Left ventricle myocardium inferior (tissue), 1 donor: ENCODE measurements at regions not wholly inside any gene's neighbourhood (a gene's known extent, or its start where the extent isn't known, plus 50 kb on each side); places are given as distances from the start of the nearest gene placed in this dataset.
"Not testable (repeated sequence)": the region's sequence is repeated elsewhere in the genome, so short reads cannot be mapped to it uniquely, and the experiment has no call there.

Experiments used
- DNase-seq: peaks from one replicate; pipeline ENCODE4 v3.0.0-alpha.2; 2020
- H3K27ac ChIP-seq: fragments of 200-600 bp; replicated peaks from 2 replicates; pipeline ENCODE4 v1.8.0; 2021
- H3K27me3 ChIP-seq: fragments of 200-600 bp; 2 replicates; pipeline ENCODE4 v1.8.0; 2021; ENCODE audit warnings: low read depth
- H3K36me3 ChIP-seq: fragments of 200-600 bp; 2 replicates; pipeline ENCODE4 v1.8.0; 2021
- H3K4me1 ChIP-seq: fragments of 200-600 bp; 2 replicates; pipeline ENCODE4 v1.8.0; 2021
- H3K4me3 ChIP-seq: fragments of 200-600 bp; 2 replicates; pipeline ENCODE4 v1.8.0; 2021; ENCODE audit warnings: mild to moderate bottlenecking, moderate library complexity
- H3K9me3 ChIP-seq: fragments of 200-600 bp; replicated peaks from 2 replicates; pipeline ENCODE4 v1.8.0; 2021
- intact Hi-C: fragments of 100-400 bp; cut with micrococcal nuclease; formaldehyde crosslinking; loops from one replicate; pipeline ENCODE4 v1.11.0; 2022
- donor health status: DM: no; HTN: yes; CAD: no; lungs with severe emphysema.

DNA sequence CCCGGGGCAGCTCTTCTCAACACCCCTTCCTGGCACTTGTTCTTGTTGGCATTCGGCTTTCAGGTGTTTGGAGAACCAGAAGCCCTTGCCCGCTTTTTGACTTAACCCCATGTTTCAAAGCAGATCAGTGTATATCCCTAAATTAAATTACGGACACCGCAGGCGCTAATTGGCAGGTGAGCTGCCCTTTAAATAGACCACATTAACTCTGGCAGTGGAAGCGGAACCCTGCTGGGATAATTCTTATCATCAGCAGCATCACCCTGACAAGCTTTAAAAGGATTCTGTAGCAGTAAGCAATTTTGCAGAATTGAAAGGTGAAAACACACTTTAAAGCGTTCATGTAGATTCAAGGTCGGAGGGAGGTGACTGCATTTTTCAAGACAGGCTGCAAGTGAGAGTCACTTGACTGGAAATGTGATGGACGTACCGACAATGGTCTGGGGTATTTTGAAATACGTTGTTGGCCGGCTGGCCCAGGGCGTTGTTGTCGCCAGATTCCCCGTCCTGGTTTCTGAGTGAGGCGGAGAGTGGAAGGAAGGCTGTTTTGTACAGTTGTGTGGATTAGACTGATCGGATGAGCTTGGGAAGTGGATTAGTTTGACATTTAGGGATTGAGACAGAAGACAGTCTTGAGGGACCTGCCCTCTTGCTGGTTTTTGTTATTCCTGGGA is 94.2 kb upstream of the CRYM start:
- H3K9me3 ChIP-seq, H3K27ac ChIP-seq, H3K27me3 ChIP-seq, DNase-seq, H3K36me3 ChIP-seq, H3K4me1 ChIP-seq, H3K4me3 ChIP-seq, intact Hi-C loops: not testable (repeated sequence)

- H3K4me1 ChIP-seq, H3K4me3 ChIP-seq, intact Hi-C loops, H3K27me3 ChIP-seq, H3K9me3 ChIP-seq, H3K36me3 ChIP-seq, DNase-seq, H3K27ac ChIP-seq: not testable (repeated sequence)
Measured at GRCh38 chr16:21370791-21371190, 92.7 kb upstream of the CRYM start.

DNA sequence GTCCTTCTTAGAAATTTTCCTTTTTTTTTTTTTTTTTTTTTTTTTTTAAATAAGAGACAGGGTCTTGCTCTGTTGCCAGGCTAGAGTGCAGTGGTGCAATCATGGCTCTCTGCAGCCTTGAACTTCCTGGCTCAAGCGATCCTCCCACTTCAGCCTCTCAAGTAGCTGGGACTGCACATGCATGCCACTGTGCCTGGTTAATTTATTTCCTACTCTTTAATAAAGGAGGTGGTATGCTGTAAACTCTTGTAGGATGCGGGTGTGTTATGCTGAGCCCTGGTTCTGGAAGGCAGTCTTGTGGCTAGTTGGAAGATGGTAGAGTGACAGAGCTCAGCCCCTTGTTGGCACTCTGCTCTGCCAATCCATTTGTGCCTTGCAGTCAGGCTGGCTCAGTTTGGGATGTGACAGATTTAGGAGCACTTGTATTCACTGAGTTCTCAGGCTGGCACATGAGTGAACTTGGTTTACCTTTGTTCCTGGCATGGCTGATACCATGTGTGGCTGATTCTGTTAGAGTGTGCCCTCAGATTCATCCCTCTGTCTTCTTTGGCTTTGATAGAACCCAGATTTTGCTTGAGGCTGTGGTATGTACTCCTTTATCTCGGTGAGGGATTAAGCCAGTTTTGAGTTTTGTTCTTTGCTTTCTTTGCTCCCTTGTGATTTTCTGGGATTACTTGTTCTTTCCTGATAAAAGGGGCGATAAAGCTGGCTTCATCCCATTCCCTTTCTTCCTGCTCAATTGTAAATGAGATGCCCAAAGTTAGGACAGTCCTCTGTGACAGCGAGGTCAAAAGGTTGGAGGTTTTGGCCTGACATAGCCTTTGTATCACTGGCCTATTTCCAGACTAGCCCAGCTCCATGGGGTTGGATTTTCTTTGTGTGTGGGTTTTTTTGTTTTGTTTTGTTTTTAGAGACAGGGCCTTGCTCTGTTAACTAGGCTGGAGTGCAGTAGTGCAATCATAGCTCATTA is 91.2 kb upstream of the CRYM start:
- peak overlapping the region; percentile 54 for H3K27ac ChIP-seq
- H3K4me3 ChIP-seq, H3K36me3 ChIP-seq, DNase-seq, H3K9me3 ChIP-seq, H3K4me1 ChIP-seq, H3K27me3 ChIP-seq, intact Hi-C loops: not testable (repeated sequence)

- DNase-seq, H3K4me3 ChIP-seq, H3K27me3 ChIP-seq, H3K9me3 ChIP-seq, H3K27ac ChIP-seq, intact Hi-C loops, H3K36me3 ChIP-seq, H3K4me1 ChIP-seq: not testable (repeated sequence)
Measured at GRCh38 chr16:21367733-21368421, 89.8 kb upstream of the CRYM start.

DNA sequence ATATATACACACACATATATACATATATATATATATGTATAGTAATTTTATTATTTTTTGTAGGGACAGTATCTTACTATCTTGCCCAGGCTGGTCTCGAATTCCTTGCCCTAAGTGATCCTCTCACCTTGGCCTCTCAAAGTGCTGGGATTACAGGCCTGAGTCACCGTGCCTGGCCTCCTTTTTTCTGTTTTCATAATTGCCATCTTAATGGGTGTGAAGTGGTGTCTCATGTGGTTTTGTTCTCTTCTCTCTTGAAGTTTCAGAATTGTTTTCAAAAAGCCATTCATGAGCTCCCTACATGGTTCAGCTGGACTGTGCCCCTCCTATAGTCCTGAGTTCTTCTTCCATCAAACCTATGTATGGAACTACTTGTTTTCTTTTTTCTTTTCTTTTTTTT is 88.9 kb upstream of the CRYM start:
- intact Hi-C loops, H3K36me3 ChIP-seq, H3K4me1 ChIP-seq, DNase-seq, H3K27ac ChIP-seq, H3K4me3 ChIP-seq, H3K27me3 ChIP-seq, H3K9me3 ChIP-seq: not testable (repeated sequence)

DNA sequence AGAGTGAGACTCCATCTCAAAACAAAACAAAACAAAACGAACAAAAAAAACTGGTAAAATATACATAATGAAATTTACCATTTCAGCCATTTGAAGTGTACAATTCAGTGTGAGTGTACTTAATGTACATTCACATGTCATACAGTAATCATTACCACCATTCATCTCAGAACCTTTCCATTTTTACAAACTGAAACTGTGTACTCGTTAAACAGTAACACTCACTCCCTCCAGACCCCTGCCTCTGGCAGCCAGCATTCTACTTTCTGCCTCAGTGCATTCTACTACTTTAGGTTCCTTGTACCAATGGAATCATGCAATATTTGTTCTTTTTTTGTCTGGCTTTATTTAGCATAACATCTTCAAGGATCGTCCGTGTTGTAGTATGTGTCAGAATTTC is 87.5 kb upstream of the CRYM start:
- H3K4me3 ChIP-seq, H3K4me1 ChIP-seq, intact Hi-C loops, H3K27me3 ChIP-seq, H3K9me3 ChIP-seq, DNase-seq, H3K36me3 ChIP-seq, H3K27ac ChIP-seq: not testable (repeated sequence)

- H3K27me3 ChIP-seq, H3K9me3 ChIP-seq, H3K27ac ChIP-seq, DNase-seq, H3K36me3 ChIP-seq, H3K4me3 ChIP-seq, intact Hi-C loops, H3K4me1 ChIP-seq: not testable (repeated sequence)
Measured at GRCh38 chr16:21363550-21364223, 85.6 kb upstream of the CRYM start.

GRCh38 chr16:21361612-21362227 is 83.6 kb upstream of the CRYM start:
- H3K4me3 ChIP-seq, DNase-seq, intact Hi-C loops, H3K36me3 ChIP-seq, H3K27ac ChIP-seq, H3K4me1 ChIP-seq, H3K9me3 ChIP-seq, H3K27me3 ChIP-seq: not testable (repeated sequence)

DNA sequence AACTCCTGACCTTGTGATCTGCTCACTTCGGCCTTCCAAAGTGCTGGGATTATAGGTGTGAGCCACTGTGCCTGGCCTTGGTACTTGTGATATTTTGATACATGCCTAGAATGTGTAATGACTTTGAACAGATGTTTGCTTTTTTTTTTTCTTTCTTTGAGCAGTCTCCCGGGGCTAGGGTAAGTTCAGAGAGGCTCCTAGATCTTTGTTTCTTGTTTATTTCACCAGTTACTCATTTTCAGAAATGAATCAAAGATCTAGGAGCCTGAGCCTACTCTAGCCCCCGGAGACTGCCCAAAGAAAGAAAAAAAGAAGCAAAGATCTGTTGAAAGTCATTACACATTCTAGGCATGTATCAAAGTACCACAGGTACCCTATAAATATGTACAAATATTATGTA is 83.0 kb upstream of the CRYM start:
- H3K27me3 ChIP-seq, H3K27ac ChIP-seq, H3K4me1 ChIP-seq, H3K9me3 ChIP-seq, H3K36me3 ChIP-seq, DNase-seq, H3K4me3 ChIP-seq, intact Hi-C loops: not testable (repeated sequence)

DNA sequence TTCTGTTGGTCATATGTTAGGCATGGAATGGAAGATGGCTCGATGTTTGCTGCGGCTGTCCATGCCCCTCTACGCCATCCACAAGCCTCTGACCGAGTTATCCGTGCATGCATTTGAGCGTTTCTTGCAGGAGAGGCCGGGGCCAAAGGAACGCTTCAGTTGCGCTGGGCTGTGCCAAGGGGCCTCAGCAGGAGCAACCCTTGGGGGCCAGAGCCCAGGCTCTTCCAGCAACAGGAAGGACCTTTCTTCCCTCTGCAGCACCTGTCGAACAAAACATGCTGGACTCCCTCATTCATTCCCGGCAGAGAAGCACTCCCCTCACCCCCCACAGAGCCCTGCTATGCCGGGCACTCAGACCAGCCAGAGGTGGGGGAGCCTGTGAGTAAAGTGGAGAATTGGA is 81.4 kb upstream of the CRYM start:
- intact Hi-C loops, DNase-seq, H3K4me3 ChIP-seq, H3K27me3 ChIP-seq, H3K27ac ChIP-seq, H3K36me3 ChIP-seq, H3K4me1 ChIP-seq, H3K9me3 ChIP-seq: not testable (repeated sequence)

DNA sequence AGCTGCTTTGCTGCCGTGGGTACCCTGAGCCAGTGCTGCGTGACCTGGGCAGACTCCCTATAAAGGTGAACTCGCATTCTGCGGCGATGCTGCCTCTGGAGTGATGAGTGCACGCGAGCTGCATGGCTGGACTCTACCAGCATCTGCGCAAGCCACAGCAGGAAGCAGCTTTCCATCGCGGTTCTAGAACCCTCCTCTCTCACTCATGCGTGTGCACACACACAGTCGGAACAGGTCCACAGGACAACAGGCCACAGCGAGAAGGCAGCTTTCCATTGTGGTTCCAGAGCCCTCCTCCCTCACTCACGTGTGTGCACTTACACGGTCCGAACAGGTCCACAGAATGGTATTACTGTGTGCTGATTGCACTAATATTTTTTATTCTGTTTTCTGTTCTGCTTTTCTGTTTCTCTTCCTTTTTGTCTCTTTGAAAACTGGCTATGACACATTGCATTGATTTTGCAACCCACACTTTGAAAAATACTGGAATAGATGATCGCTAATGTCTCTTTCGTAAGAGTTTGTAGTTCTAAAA is 80.2 kb upstream of the CRYM start:
- intact Hi-C loops, H3K4me3 ChIP-seq: not testable (repeated sequence)

DNA sequence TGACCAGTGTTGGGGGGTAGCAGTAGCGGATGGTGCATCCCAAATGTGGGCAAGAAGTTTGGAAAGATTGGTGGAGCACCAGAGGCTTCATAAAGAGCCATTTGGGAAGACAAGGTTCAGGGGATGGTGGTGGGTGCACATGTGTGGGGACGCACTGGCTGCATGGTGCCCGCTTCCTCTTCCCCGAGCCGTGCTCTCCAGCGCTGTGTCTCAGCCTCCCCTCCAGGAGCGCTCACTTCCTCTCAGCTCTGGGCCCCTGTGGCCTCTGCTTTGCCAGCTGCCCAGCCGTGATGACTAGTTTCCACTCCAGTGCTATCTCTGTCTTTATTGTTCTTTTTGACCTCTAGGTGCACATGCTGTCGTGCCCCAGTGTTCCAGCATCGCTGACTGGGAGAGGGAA is 78.2 kb upstream of the CRYM start:
- H3K9me3 ChIP-seq, intact Hi-C loops, H3K36me3 ChIP-seq, H3K4me1 ChIP-seq, H3K27me3 ChIP-seq, H3K27ac ChIP-seq, DNase-seq, H3K4me3 ChIP-seq: not testable (repeated sequence)

More for the DNA sequence above, 80.2 kb upstream of the CRYM start:
- not testable (repeated sequence) for H3K27ac ChIP-seq, H3K9me3 ChIP-seq, H3K27me3 ChIP-seq, H3K4me1 ChIP-seq, DNase-seq, H3K36me3 ChIP-seq

GRCh38 chr16:21351433-21351832 is 73.3 kb upstream of the CRYM start:
- intact Hi-C loops, H3K4me1 ChIP-seq, H3K27me3 ChIP-seq, DNase-seq, H3K27ac ChIP-seq, H3K9me3 ChIP-seq, H3K4me3 ChIP-seq, H3K36me3 ChIP-seq: not testable (repeated sequence)
